K562 (cell line): ENCODE measurements at regions not wholly inside any gene's neighbourhood (a gene's known extent, or its start where the extent isn't known, plus 50 kb on each side); places are given as distances from the start of the nearest gene placed in this dataset.
A peak's percentile ranks its signal among the peaks of the same experiment; 100 is the strongest.

ENCODE experiments used
- ATAC-seq: fragments of 200-7000 bp; cut with Tn5 transposase; 3 replicates; pipeline ENCODE4 v1.9.1; 2020; ENCODE audit warnings: moderate library complexity
- BruUV-seq: library from RNA; stranded (reverse); fragments of 400-500 nt; replicated peaks from 2 replicates; lab custom pipeline; 2021; lab: Mats Ljungman, UMichigan
- CTCF ChIA-PET: fragments of 300-600 bp; formaldehyde crosslinking; extraction: SDS; loops from one replicate; lab custom pipeline; 2021; ENCODE audit warnings: low intra/inter-chr PET ratio; lab: Yijun Ruan, JAX
- POLR2A ChIA-PET: fragments of 300-600, 350-650 bp; sonication (Branson Sonifier 250); formaldehyde crosslinking; extraction: SDS; loops from one replicate; lab custom pipeline; 2021; ENCODE audit warnings: antibody characterized with exemption, inconsistent platforms; lab: Yijun Ruan, JAX
- DNase-seq, 4 experiments: peaks; one replicate each; pipeline versions ENCODE4 v3.0.0 to v3.0.0-alpha.2; 2011 to 2018; ENCODE audit warnings: low spot score in 3 of 4, mixed read lengths in 3 of 4; ENCODE audit errors: extremely low read depth in 1 of 4
- FAIRE-seq: peaks from 2 replicates; lab custom pipeline; 2011; peaks lifted over from hg19 to GRCh38; lab: Jason Lieb, UNC
- H2AFZ ChIP-seq: 2 replicates; pipeline ENCODE4 v1.6.0; 2011; ENCODE audit warnings: low read depth, low read length, control low read depth, inconsistent platforms
- H3K27ac ChIP-seq: fragments of 200-600 bp; 3 replicates; pipeline ENCODE4 v1.8.0; 2011; ENCODE audit warnings: low read depth, mild to moderate bottlenecking, control low read depth, inconsistent platforms, low read length, moderate library complexity, mixed read lengths; ENCODE audit errors: extremely low read depth
- H3K27me3 ChIP-seq, 2 experiments: fragments of 300-600 bp in 1 of 2; 2 replicates in 1 of 2; 3 replicates in 1 of 2; pipeline versions ENCODE4 v1.6.0 to v1.8.0; 2011; ENCODE audit warnings: inconsistent platforms in 2 of 2, low read length in 2 of 2, mild to moderate bottlenecking in 1 of 2, mixed read lengths in 1 of 2, moderate library complexity in 1 of 2; ENCODE audit not compliant: control insufficient read depth in 2 of 2, insufficient read depth in 2 of 2
- H3K36me3 ChIP-seq: fragments of 300-600 bp; 3 replicates; pipeline ENCODE4 v1.8.0; 2011; ENCODE audit warnings: mild to moderate bottlenecking, low read length, inconsistent platforms; ENCODE audit not compliant: control insufficient read depth, insufficient read depth
- H3K4me1 ChIP-seq, 2 experiments: fragments of 200-600 bp in 1 of 2; replicated peaks in 1 of 2; 2 replicates in 1 of 2; 3 replicates in 1 of 2; pipeline versions ENCODE4 v1.5.1 to v1.8.0; 2011; ENCODE audit warnings: inconsistent platforms in 2 of 2, low read length in 2 of 2, mild to moderate bottlenecking in 1 of 2, mixed read lengths in 1 of 2, moderate library complexity in 1 of 2; ENCODE audit not compliant: control insufficient read depth in 2 of 2, insufficient read depth in 2 of 2
- H3K4me2 ChIP-seq: 2 replicates; pipeline ENCODE4 v1.6.1; 2011; ENCODE audit warnings: low read length, control low read depth, inconsistent platforms, mixed read lengths; ENCODE audit not compliant: insufficient read depth
- H3K4me3 ChIP-seq: fragments of 200-600 bp; sonication (generic), shearing (Covaris generic); 2 replicates; pipeline ENCODE4 v1.5.1; 2016; ENCODE audit warnings: control low read depth, inconsistent platforms
- H3K79me2 ChIP-seq: fragments of 200-600 bp; 3 replicates; pipeline ENCODE4 v1.8.0; 2011; ENCODE audit warnings: low read length, inconsistent platforms; ENCODE audit not compliant: control insufficient read depth, insufficient read depth
- H3K9ac ChIP-seq, 2 experiments: 2 replicates each; pipeline versions ENCODE4 v1.6.0 to v1.6.1; 2011; ENCODE audit warnings: low read depth in 2 of 2, low read length in 2 of 2, control low read depth in 1 of 2, inconsistent platforms in 1 of 2, mild to moderate bottlenecking in 1 of 2, mixed read lengths in 1 of 2; ENCODE audit not compliant: insufficient read depth in 1 of 2
- H3K9me1 ChIP-seq: one replicate; pipeline ENCODE4 v1.6.0; 2011; ENCODE audit warnings: inconsistent platforms, mild to moderate bottlenecking, low read length, moderate library complexity; ENCODE audit not compliant: control insufficient read depth, insufficient read depth
- H3K9me3 ChIP-seq: replicated peaks from 2 replicates; pipeline ENCODE4 v1.5.1; 2011; ENCODE audit warnings: low read depth, low read length, inconsistent platforms; ENCODE audit not compliant: control insufficient read depth, insufficient read depth
- H4K20me1 ChIP-seq: replicated peaks from 2 replicates; pipeline ENCODE4 v1.6.1; 2011; ENCODE audit warnings: low read length, inconsistent platforms, mixed read lengths; ENCODE audit not compliant: control insufficient read depth, insufficient read depth
- ADNP ChIP-seq: fragments of 200-800 bp; sonication (Bioruptor generic); IDR thresholded peaks from 2 replicates; pipeline ENCODE4 v1.6.1; 2016; ENCODE audit warnings: missing genetic modification characterization, missing compliant biosample characterization
- EGR1 ChIP-seq: fragments of 450-650 bp; conservative IDR thresholded peaks from 2 replicates; pipeline ENCODE4 v1.6.1; 2017; ENCODE audit warnings: mild to moderate bottlenecking
- ESRRB ChIP-seq: fragments of 250-450 bp; sonication (Bioruptor Pico); IDR thresholded peaks from 2 replicates; pipeline ENCODE4 v1.5.0; 2020; ENCODE audit warnings: mild to moderate bottlenecking, moderate library complexity, borderline replicate concordance
- GABPB2 ChIP-seq: fragments of 250-450 bp; sonication (Bioruptor Pico); conservative IDR thresholded peaks from 2 replicates; pipeline ENCODE4 v1.5.1; 2021; ENCODE audit warnings: mild to moderate bottlenecking
- HDAC1 ChIP-seq, 2 experiments: fragments of 450-650 bp; IDR thresholded peaks; 2 replicates each; pipeline ENCODE4 v1.6.1; 2016 to 2017; ENCODE audit warnings: inconsistent platforms in 1 of 2, mild to moderate bottlenecking in 1 of 2, moderate library complexity in 1 of 2
- KDM5B ChIP-seq: fragments of 200-600 bp; sonication (generic); IDR thresholded peaks from 2 replicates; pipeline ENCODE4 v1.6.1; 2012; ENCODE audit warnings: low read depth, mild to moderate bottlenecking, moderate library complexity, low read length, control low read depth, inconsistent platforms; ENCODE audit not compliant: insufficient replicate concordance
- LARP7 ChIP-seq: fragments of 450-650 bp; IDR thresholded peaks from 2 replicates; pipeline ENCODE4 v1.6.1; 2016
- MCM3 ChIP-seq: fragments of 450-650 bp; IDR thresholded peaks from 2 replicates; pipeline ENCODE4 v1.6.1; 2016
- MYC ChIP-seq, 2 experiments: fragments of 250-450 bp in 1 of 2; sonication (Bioruptor Pico) in 1 of 2; IDR thresholded peaks; 2 replicates each; pipeline versions ENCODE4 v1.5.1 to v1.6.1; 2012 to 2021; ENCODE audit warnings: low read depth in 2 of 2, borderline replicate concordance in 1 of 2, improper control_type of control experiment in 1 of 2, low read length in 1 of 2, mild to moderate bottlenecking in 1 of 2, moderate library complexity in 1 of 2
- NUFIP1 ChIP-seq: fragments of 450-650 bp; IDR thresholded peaks from 2 replicates; pipeline ENCODE4 v1.6.1; 2018; ENCODE audit not compliant: partially characterized antibody
- PHF20 ChIP-seq: fragments of 450-650 bp; IDR thresholded peaks from 2 replicates; pipeline ENCODE4 v1.6.1; 2018; ENCODE audit not compliant: partially characterized antibody
- PYGO2 ChIP-seq: fragments of 450-650 bp; IDR thresholded peaks from 2 replicates; pipeline ENCODE4 v1.6.1; 2016; ENCODE audit warnings: mild to moderate bottlenecking, missing genetic modification characterization, moderate library complexity, missing compliant biosample characterization
- RB1 ChIP-seq: fragments of 450-650 bp; IDR thresholded peaks from 2 replicates; pipeline ENCODE4 v1.6.1; 2017; ENCODE audit warnings: low read depth, mild to moderate bottlenecking
- RHOXF2B ChIP-seq: fragments of 250-450 bp; sonication (Bioruptor Pico); conservative IDR thresholded peaks from 2 replicates; pipeline ENCODE4 v1.5.1; 2021
- SUPT5H ChIP-seq: fragments of 450-650 bp; IDR thresholded peaks from 2 replicates; pipeline ENCODE4 v1.6.1; 2016
- TEAD1 ChIP-seq, 2 experiments: fragments of 450-650 bp in 1 of 2; sonication (generic) in 1 of 2; formaldehyde crosslinking; IDR thresholded peaks; 2 replicates each; pipeline versions ENCODE4 v1.4.0 to v1.8.0; 2020 to 2022; ENCODE audit warnings: mild to moderate bottlenecking in 2 of 2, missing genetic modification reagents in 1 of 2
- ZNF766 ChIP-seq: fragments of 200-800 bp; sonication (Bioruptor generic); conservative IDR thresholded peaks from 2 replicates; pipeline ENCODE4 v1.6.1; 2016; ENCODE audit warnings: missing genetic modification characterization, missing compliant biosample characterization
- WGBS: fragments of 100-300 bp; shearing (Covaris generic); methylation state at CpG from one replicate; pipeline ENCODE4 v1.1.6; 2016; ENCODE audit warnings: low coverage, mixed read lengths; ENCODE audit not compliant: insufficient coverage; ENCODE audit errors: missing lambda C conversion rate; 5-methylcytosine and 5-hydroxymethylcytosine counted together
- in situ Hi-C: fragments of 300-500 bp; cut with MboI; formaldehyde crosslinking; loops from 4 replicates; pipeline ENCODE4 v1.15.0; 2018; ENCODE audit warnings: inconsistent platforms, mixed read lengths
- intact Hi-C: fragments of 100-400 bp; cut with micrococcal nuclease; formaldehyde crosslinking; loops from 2 replicates; pipeline ENCODE4 v1.14.2; 2022
- TF ChIP-seq, protein P1 (sequence below): fragments of 450-650 bp; IDR thresholded peaks from 2 replicates; pipeline ENCODE4 v1.7.0; 2016; ENCODE audit warnings: borderline replicate concordance
- TF ChIP-seq, protein P2 (sequence below): fragments of 450-650 bp; IDR thresholded peaks from one replicate; pipeline ENCODE4 v1.6.1; 2018; ENCODE audit warnings: mild to moderate bottlenecking, moderate library complexity; ENCODE audit not compliant: partially characterized antibody
- TF ChIP-seq, protein P3 (sequence below): fragments of 450-650 bp; IDR thresholded peaks from 2 replicates; pipeline ENCODE4 v1.6.1; 2016; ENCODE audit warnings: antibody characterized with exemption

DNA sequence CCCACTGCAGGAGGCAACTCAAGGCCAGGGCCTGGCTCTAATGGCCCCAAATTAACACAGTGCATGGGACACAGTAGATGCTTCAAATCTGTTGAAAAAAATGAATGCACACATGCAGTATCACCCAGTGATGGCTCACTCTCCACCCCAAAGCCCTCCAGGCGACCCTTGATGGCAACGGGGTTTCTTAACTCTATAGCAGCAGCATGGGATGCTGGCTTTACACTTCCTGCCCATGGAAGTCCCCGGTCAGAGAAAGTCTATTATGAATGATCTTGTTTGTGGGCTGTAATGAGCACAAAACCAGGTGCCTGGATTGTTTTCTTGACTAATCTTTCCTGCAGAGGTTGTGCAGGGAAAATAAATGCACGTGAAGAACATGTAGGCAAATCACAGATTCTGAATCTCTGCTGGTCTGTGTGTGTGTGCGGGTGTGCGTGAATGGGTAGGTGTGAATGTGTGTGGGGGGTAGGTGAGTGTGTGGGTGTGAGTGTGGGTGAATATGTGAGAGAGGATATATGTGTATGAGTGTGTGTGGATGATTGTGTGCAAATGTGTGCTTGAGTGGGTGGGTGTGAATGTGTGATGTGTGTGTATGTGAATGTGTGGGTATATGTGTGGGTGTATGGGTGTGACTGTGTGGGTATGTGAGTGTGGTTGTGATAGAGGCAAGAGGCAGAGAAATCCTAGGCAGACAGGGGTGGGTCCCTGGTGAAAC lies 60.1 kb upstream of the MLN start:
- DNase-seq (no peak), ATAC-seq (no peak), FAIRE-seq (peak; percentile 26)
- Histone ChIP-seq H2AFZ (peak overlapping the region; percentile 86), H3K9me3 (no peaks in the 10 kb centered on the region), H3K9ac (no peak overlapping the region; a peak in 1 of 4 replicates), H3K9me1 (no peaks in the 10 kb centered on the region), H3K79me2 (no peaks in the 10 kb centered on the region), H3K4me3 (no peak overlapping the region), H3K27ac (no peak overlapping the region), H4K20me1 (no peaks in the 10 kb centered on the region), H3K27me3 (peaks cover 9 to 30% of the 10 kb centered on the region in 2 experiments), H3K4me1 (peaks cover 0 to 15% of the 10 kb centered on the region in 2 experiments; a peak in 3 of 5 replicates), H3K4me2 (no peak overlapping the region), H3K36me3 (no peaks in the 10 kb centered on the region)
- intact Hi-C loops (no loop called here), in situ Hi-C loops (no loop called here)
- POLR2A ChIA-PET = interaction anchor here (0.6 kb wide), 1 partner anchor 86 kb away, joined by 3 read pairs; no protein-coding TSS in a partner anchor
- BruUV-seq = no TSS peak
- CTCF ChIA-PET = no interaction called here
- WGBS = 39% methylated on average over 6 of the region's 6 CpGs
- TF ChIP-seq HDAC1 (IDR thresholded peaks at IDR 0.05) (peak in 1 of 2 experiments; percentile 46; a peak in 2 of 4 replicates), RB1 (no peak), ZNF766 (no peak), RHOXF2B (no peak), MYC (IDR thresholded peaks at IDR 0.05; ENCODE audit: low read depth, low read length) (no peak), MYC (CRISPR knock-in tag; IDR thresholded peaks at IDR 0.05; ENCODE audit: borderline replicate concordance, low read depth) (no peak), EGR1 (peak; percentile 82), SUPT5H (no peak), PHF20 (no peak), LARP7 (0 out of 2 replicates have a peak, but pooled peaks have one; percentile 17), ADNP (tag) (no peak), KDM5B (no peak), TEAD1 (CRISPR knock-in tag; IDR thresholded peaks at IDR 0.05) (no peak), PYGO2 (tag) (no peak), MCM3 (peak; percentile 50; the same call in 1 of the 2 replicates), ESRRB (CRISPR knock-in tag) (no peak), GABPB2 (CRISPR knock-in tag) (no peak), NUFIP1 (no peak)
- TF ChIP-seq, protein P1, sequence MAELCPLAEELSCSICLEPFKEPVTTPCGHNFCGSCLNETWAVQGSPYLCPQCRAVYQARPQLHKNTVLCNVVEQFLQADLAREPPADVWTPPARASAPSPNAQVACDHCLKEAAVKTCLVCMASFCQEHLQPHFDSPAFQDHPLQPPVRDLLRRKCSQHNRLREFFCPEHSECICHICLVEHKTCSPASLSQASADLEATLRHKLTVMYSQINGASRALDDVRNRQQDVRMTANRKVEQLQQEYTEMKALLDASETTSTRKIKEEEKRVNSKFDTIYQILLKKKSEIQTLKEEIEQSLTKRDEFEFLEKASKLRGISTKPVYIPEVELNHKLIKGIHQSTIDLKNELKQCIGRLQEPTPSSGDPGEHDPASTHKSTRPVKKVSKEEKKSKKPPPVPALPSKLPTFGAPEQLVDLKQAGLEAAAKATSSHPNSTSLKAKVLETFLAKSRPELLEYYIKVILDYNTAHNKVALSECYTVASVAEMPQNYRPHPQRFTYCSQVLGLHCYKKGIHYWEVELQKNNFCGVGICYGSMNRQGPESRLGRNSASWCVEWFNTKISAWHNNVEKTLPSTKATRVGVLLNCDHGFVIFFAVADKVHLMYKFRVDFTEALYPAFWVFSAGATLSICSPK = peak; percentile 48; the same call in 1 of the 2 replicates
- TF ChIP-seq, protein P2, sequence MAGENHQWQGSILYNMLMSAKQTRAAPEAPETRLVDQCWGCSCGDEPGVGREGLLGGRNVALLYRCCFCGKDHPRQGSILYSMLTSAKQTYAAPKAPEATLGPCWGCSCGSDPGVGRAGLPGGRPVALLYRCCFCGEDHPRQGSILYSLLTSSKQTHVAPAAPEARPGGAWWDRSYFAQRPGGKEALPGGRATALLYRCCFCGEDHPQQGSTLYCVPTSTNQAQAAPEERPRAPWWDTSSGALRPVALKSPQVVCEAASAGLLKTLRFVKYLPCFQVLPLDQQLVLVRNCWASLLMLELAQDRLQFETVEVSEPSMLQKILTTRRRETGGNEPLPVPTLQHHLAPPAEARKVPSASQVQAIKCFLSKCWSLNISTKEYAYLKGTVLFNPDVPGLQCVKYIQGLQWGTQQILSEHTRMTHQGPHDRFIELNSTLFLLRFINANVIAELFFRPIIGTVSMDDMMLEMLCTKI = no peak
- TF ChIP-seq, protein P3, sequence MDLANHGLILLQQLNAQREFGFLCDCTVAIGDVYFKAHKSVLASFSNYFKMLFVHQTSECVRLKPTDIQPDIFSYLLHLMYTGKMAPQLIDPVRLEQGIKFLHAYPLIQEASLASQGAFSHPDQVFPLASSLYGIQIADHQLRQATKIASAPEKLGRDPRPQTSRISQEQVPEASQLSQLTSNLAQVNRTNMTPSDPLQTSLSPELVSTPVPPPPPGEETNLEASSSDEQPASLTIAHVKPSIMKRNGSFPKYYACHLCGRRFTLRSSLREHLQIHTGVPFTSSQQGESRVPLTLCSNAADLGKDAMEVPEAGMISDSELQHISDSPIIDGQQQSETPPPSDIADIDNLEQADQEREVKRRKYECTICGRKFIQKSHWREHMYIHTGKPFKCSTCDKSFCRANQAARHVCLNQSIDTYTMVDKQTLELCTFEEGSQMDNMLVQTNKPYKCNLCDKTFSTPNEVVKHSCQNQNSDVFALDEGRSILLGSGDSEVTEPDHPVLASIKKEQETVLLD = no peak
